Adrenal gland (tissue), 5 donors: ENCODE measurements at regions not wholly inside any gene's neighbourhood (a gene's known extent, or its start where the extent isn't known, plus 50 kb on each side); places are given as distances from the start of the nearest gene placed in this dataset.

Source experiments
- CTCF ChIP-seq, 6 experiments: fragments of 450-650 bp in 4 of 6; fragments of 200-600 bp in 2 of 6; sonication (generic) in 1 of 6; IDR thresholded peaks; 1 replicate in 5 of 6; 2 replicates in 1 of 6; pipeline versions ENCODE4 v1.5.1 to v1.8.0; 2016 to 2021; ENCODE audit warnings: antibody characterized with exemption in 6 of 6, mild to moderate bottlenecking in 2 of 6, moderate library complexity in 1 of 6
- POLR2A ChIP-seq, 2 donors: fragments of 450-650 bp; IDR thresholded peaks; one replicate each; pipeline ENCODE4 v1.6.1; 2017; ENCODE audit warnings: antibody characterized with exemption in 2 of 2, mild to moderate bottlenecking in 2 of 2, moderate library complexity in 1 of 2
- donor health status: DM: no; HTN: no; CAD: no.

- TF ChIP-seq CTCF (IDR thresholded peaks at IDR 0.05): no peak
- TF ChIP-seq POLR2A (IDR thresholded peaks at IDR 0.05): no peak
These were observed 176.8 kb upstream of the CELF4 start for GRCh38 chr18:37742436-37742835.
